Large intestine (tissue), 3 donors: ENCODE measurements at regions not wholly inside any gene's neighbourhood (a gene's known extent, or its start where the extent isn't known, plus 50 kb on each side); places are given as distances from the start of the nearest gene placed in this dataset.

Source experiments
- DNase-seq, 2 donors: peaks; one replicate each; pipeline versions ENCODE4 v3.0.0 to v3.0.0-alpha.2; 2013
- H3K27ac ChIP-seq: one replicate; pipeline ENCODE4 v1.5.1; 2013; ENCODE audit warnings: low read length
- H3K27me3 ChIP-seq: 2 replicates; pipeline ENCODE4 v1.6.1; 2013; ENCODE audit warnings: low read length; ENCODE audit not compliant: control insufficient read depth, insufficient read depth
- H3K36me3 ChIP-seq: 2 replicates; pipeline ENCODE4 v1.6.1; 2013; ENCODE audit warnings: low read length; ENCODE audit not compliant: control insufficient read depth, insufficient read depth
- H3K4me1 ChIP-seq: one replicate; pipeline ENCODE4 v1.6.1; 2013; ENCODE audit warnings: low read length; ENCODE audit not compliant: control insufficient read depth, insufficient read depth
- H3K4me3 ChIP-seq: one replicate; pipeline ENCODE4 v1.5.1; 2013; ENCODE audit warnings: low read length
- H3K9me3 ChIP-seq: one replicate; pipeline ENCODE4 v1.6.1; 2013; ENCODE audit warnings: mild to moderate bottlenecking, low read depth, low read length, moderate library complexity; ENCODE audit not compliant: control insufficient read depth
- WGBS: methylation state at CpG from one replicate; pipeline ENCODE4 v1.1.5; 2013; ENCODE audit warnings: low lambda C conversion rate; ENCODE audit not compliant: insufficient coverage; 5-methylcytosine and 5-hydroxymethylcytosine counted together

GRCh38 chr6:66935612-66936011, 1228.6 kb upstream of the EYS start:
- Histone ChIP-seq H3K9me3 (peaks cover 11% of the 10 kb centered on the region), H3K4me1 (no peaks in the 10 kb centered on the region), H3K36me3 (no peaks in the 10 kb centered on the region), H3K27ac (no peak overlapping the region), H3K4me3 (no peak overlapping the region), H3K27me3 (no peaks in the 10 kb centered on the region)
- DNase-seq: no peak
- no CpG with 5 or more reads among the region's 3 CpGs for WGBS

DNA sequence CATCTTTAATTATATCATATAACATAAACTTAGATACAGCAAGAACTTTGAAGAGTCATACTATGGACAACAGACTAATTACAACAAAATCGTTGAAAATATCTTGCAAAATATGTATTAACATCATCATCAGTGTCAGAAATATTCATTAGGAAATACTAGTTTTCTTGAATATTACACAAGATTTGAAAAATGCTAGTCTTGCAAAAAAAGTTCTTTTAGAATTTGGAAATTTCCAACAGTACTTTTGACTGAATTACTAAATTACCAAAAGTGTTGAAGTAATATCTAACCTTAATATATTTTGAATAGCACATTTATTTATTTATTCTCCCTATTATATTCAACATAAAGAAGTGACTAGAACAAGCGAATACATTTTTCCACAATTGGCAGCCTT, 1224.8 kb upstream of the EYS start:
- Histone ChIP-seq H3K4me3 (no peak overlapping the region), H3K27me3 (no peaks in the 10 kb centered on the region), H3K27ac (no peak overlapping the region), H3K9me3 (peaks cover 11% of the 10 kb centered on the region), H3K36me3 (no peaks in the 10 kb centered on the region), H3K4me1 (no peaks in the 10 kb centered on the region)
- 94% methylated on average over 2 of the region's 2 CpGs for WGBS
- no peak for DNase-seq

- WGBS: no CpG with 5 or more reads among the region's 2 CpGs
These were observed 1223.7 kb upstream of the EYS start for GRCh38 chr6:66930559-66931290.

GRCh38 chr6:66926060-66926459, 1219.0 kb upstream of the EYS start:
- H3K36me3 ChIP-seq: no peaks in the 10 kb centered on the region
- H3K9me3 ChIP-seq: peaks cover 17% of the 10 kb centered on the region

More at GRCh38 chr6:66930559-66931290, 1223.7 kb upstream of the EYS start:
- Histone ChIP-seq H3K4me3 (no peak overlapping the region), H3K27me3 (no peaks in the 10 kb centered on the region), H3K36me3 (no peaks in the 10 kb centered on the region), H3K9me3 (peaks cover 10% of the 10 kb centered on the region), H3K27ac (no peak overlapping the region), H3K4me1 (no peaks in the 10 kb centered on the region)
- no peak for DNase-seq

GRCh38 chr6:66913657-66914056, 1206.6 kb upstream of the EYS start:
- H3K4me1 ChIP-seq: no peaks in the 10 kb centered on the region
- no CpG with 5 or more reads among the region's 2 CpGs for WGBS

More at GRCh38 chr6:66926060-66926459, 1219.0 kb upstream of the EYS start:
- no peaks in the 10 kb centered on the region for H3K4me1 ChIP-seq
- H3K27me3 ChIP-seq: no peaks in the 10 kb centered on the region
- H3K4me3 ChIP-seq: no peak overlapping the region
- no peak overlapping the region for H3K27ac ChIP-seq
- no peak for DNase-seq
- WGBS: no CpG with 5 or more reads among the region's 5 CpGs

DNA sequence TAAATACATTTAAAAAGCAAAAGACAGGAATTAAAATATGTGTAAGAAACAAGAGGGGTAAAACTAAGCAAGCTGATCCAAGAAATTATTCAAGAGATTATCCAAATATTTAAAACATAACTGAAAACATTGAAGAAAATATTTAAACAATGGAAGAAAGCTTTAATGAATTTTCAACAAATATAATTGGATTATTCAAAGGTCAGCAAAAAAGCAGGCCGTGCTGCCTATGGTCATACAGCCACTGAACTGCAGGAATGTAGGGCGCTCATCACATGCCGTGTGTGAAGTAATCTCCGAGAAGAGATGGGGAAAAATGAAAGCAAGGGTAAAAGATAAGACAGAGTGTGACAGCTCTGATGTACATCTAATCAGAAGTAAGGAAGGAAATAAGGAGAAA, 1195.4 kb upstream of the EYS start:
- Histone ChIP-seq H3K36me3 (no peaks in the 10 kb centered on the region), H3K4me3 (no peak overlapping the region), H3K27ac (no peak overlapping the region), H3K4me1 (no peaks in the 10 kb centered on the region), H3K27me3 (no peaks in the 10 kb centered on the region), H3K9me3 (peaks cover 5% of the 10 kb centered on the region)
- no peak for DNase-seq
- WGBS: 0% methylated on average over 1 of the region's 4 CpGs

More at GRCh38 chr6:66913657-66914056, 1206.6 kb upstream of the EYS start:
- Histone ChIP-seq H3K9me3 (no peaks in the 10 kb centered on the region), H3K36me3 (no peaks in the 10 kb centered on the region), H3K4me3 (no peak overlapping the region), H3K27me3 (no peaks in the 10 kb centered on the region), H3K27ac (no peak overlapping the region)
- no peak for DNase-seq

GRCh38 chr6:66900133-66901083, 1193.4 kb upstream of the EYS start:
- H3K27ac ChIP-seq: no peak overlapping the region
- H3K27me3 ChIP-seq: no peaks in the 10 kb centered on the region
- DNase-seq: no peak
- no peaks in the 10 kb centered on the region for H3K36me3 ChIP-seq
- 83% methylated on average over 1 of the region's 8 CpGs for WGBS
- H3K9me3 ChIP-seq: peaks cover 5% of the 10 kb centered on the region
- H3K4me1 ChIP-seq: no peaks in the 10 kb centered on the region
- no peak overlapping the region for H3K4me3 ChIP-seq

- Histone ChIP-seq H3K27ac (no peak overlapping the region), H3K27me3 (no peaks in the 10 kb centered on the region), H3K9me3 (peaks cover 5% of the 10 kb centered on the region), H3K4me1 (no peaks in the 10 kb centered on the region), H3K36me3 (no peaks in the 10 kb centered on the region), H3K4me3 (no peak overlapping the region)
- no CpG with 5 or more reads among the region's 2 CpGs for WGBS
- DNase-seq: peak in 1 of 2 donors; percentile 1
These were observed 1190.5 kb upstream of the EYS start for GRCh38 chr6:66897576-66897975.

DNA sequence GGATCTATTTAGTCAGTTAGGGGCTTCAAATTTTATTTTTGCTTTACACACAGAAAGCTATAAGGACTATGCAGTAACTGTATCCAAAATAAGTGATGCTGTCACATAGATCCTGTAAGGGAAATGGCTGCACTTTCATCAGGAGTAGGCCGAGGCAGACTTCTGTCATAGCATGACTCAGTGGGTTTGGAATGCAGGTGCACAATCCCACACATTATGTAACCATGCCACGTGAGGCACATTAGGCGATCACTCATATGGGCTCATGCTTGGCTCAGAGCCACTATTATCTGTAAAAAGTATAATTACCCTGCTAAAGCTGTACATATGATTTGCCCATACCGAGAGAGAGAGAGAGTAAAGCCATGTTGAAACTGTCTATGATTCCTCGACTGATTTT, 1189.4 kb upstream of the EYS start:
- Histone ChIP-seq H3K4me1 (no peaks in the 10 kb centered on the region), H3K9me3 (peaks cover 5% of the 10 kb centered on the region), H3K27ac (no peak overlapping the region), H3K36me3 (no peaks in the 10 kb centered on the region), H3K4me3 (no peak overlapping the region), H3K27me3 (no peaks in the 10 kb centered on the region)
- no peak for DNase-seq
- WGBS: no CpG with 5 or more reads among the region's 5 CpGs

- Histone ChIP-seq H3K36me3 (no peaks in the 10 kb centered on the region), H3K27ac (no peak overlapping the region), H3K9me3 (peaks cover 6% of the 10 kb centered on the region), H3K4me1 (no peaks in the 10 kb centered on the region), H3K27me3 (no peaks in the 10 kb centered on the region), H3K4me3 (no peak overlapping the region)
- DNase-seq: no peak
- WGBS: 100% methylated on average over 1 of the region's 1 CpG
These were observed 1176.4 kb upstream of the EYS start for GRCh38 chr6:66883453-66883852.
